SU-DHL-6 (cell line): ENCODE measurements at regions not wholly inside any gene's neighbourhood (a gene's known extent, or its start where the extent isn't known, plus 50 kb on each side); places are given as distances from the start of the nearest gene placed in this dataset.

Source experiments
- CTCF ChIP-seq: fragments of 200-600 bp; sonication (generic); IDR thresholded peaks from one replicate; pipeline ENCODE4 v1.5.1; 2017; ENCODE audit warnings: antibody characterized with exemption, mild to moderate bottlenecking, low read length, moderate library complexity; ENCODE audit not compliant: insufficient read depth, poor library complexity, severe bottlenecking
- EZH2phosphoT487 ChIP-seq: fragments of 200-600 bp; sonication (generic), shearing (Covaris generic); conservative IDR thresholded peaks from 2 replicates; pipeline ENCODE4 v1.6.1; 2018; ENCODE audit warnings: mild to moderate bottlenecking, antibody characterized with exemption, low read length, moderate library complexity, mixed read lengths

DNA sequence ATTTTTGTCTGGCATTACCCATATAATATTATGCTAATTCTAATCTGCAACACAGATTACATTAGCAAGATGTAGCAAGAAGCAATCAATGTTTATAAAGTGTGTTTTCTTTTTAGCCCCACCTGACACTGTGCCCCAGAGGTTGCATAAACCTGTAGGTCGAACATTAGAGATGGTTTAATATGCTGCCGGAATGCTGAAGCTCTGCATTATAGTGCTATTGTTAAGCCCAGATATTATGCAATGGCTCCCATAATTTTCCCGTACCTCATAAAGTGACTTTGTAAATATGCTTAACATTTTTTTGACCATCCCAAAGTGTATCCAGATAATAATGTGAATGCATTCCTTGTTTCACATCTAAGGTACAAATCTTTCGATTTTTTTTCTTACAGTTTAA is 109.3 kb upstream of the MAP4K3 start:
- TF ChIP-seq CTCF (no peak), EZH2phosphoT487 (no peak)
